ENCODE measurements at regions not wholly inside any gene's neighbourhood (a gene's known extent, or its start where the extent isn't known, plus 50 kb on each side); places are given as distances from the start of the nearest gene placed in this dataset.

DNA sequence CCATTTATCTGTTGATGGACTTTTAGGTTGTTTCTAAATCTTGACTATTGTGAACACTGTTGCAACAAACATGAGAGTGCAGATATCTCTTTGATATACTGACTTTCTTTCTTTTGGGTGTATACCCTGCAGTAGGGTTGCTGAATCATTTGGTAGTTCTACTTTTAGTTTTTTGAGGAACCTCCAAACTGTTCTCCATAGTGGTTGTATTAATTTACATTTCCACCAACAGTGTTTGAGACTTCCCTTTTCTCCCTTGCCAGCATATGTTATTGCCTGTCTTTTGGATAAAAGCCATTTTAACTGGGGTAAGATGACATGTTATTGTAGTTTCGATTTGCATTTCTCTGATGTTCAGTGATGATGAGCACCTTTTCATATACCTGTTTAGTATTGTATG lies 330.0 kb downstream of the DDX10 start:
- no peak for FAIRE-seq

DNA sequence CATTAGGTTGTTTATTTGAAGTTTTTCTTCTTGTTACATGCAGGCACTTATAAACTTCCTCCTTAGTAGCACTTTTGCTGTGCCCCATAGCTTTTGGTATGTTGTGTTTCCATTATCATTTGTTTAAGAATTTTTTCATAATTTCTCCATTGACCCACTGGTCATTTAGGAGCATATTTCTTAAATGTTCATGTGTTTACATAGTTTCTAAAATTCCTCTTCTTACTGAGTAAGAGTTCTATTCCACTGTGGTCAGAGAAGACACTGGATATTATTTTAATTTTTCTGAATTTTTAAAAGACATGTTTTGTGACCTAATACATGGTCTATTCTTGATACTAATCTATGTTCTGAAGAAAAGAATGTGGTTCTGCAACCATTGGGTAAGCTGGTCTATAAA lies 333.0 kb downstream of the DDX10 start:
- FAIRE-seq, result no peak

DNA sequence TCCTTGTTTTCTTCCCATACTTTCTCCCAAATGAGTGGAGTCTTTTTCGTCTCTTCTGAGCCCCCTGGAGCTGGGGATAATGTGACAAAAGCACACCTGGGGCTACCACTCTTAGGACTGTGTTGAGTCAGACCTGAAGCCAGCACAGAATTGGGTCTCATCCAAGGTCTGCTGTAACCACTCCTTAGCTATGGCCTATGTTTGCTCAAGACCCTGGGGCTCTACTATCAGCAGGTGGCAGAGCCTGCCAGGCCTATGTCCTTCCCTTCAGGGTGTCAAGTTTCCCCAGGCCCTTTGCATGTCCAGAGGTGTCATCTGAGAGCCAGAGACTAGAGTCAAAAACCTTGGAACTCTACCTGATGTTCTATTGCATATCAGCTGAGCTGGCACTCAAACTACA lies 335.7 kb downstream of the DDX10 start:
- no peak for FAIRE-seq

DNA sequence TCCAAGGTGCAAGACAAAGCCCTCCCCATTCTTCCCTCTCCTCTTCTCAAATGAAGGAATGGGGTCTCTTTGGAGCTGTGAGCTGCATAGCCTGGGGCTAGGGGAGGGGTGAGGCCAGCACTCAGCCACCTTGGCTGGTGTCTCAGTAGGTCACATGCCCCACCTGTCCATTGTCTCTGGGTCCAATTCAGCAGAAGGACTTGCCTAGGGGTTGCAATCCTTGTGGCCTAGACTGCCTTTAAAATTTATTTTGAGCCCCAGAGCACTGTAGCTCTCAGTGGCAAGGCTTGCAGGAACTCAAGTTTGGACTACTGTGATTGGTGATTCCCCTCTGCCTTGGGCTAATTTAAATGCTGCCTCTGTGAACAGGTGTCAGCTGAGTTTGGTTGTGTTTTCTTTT lies 336.7 kb downstream of the DDX10 start:
- no peak for FAIRE-seq

DNA sequence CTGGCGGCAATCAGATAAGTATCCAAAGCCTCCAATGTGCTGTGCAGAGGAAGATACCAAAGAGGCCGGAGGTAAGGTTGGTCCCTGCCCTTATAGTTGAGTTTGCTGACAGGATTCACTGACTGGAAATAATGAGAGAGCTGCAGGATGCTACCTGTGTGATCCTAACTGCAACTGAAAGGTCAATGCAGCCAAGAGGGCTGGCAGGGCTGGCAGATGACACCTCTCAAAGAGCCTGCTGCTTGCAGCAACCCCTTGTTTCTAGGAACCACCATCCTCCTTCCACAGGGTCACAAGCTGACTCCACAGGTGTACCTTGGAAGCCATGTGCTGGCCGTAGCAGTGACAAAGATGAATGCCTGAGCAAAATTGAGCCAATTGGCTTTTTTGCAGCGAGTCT lies 348.1 kb downstream of the DDX10 start:
- FAIRE-seq, result no peak

DNA sequence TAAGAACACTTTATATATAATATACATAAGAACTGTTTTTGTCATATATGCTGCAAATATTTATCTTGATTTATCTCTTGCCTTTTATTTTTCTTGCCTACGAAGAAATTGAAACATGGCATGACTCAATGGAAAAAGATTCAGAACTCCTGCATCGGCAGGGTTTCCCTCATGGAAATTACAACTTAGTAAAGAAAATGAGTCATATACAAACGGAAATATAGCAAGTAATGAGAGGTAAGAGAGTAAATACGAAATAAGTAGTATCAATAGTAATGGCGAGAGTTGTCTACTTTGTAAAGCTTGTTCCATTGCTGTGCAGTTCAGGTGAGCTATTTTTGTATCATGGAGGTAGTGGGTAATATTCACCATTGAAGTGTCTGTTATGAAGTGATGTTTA lies 350.4 kb downstream of the DDX10 start:
- FAIRE-seq, result no peak

DNA sequence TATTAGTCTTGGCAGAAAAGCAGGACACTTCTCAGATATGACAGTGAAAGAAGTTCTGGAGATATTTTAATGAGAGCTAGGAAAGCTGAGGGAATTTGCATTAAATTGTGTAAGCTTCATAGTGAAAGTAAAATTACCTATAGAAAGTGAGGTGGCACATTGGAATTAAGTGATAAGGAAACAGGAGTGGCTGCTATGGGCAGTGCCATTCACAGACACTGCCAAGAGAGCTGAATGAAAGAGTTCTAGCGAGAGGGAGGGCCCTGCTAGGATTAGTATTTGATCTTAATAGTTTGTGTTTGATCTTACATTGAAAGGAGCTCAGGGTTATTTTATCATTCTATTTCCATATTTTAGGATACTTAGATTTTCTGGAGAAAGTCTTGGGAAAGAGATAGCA lies 351.9 kb downstream of the DDX10 start:
- no peak for FAIRE-seq

DNA sequence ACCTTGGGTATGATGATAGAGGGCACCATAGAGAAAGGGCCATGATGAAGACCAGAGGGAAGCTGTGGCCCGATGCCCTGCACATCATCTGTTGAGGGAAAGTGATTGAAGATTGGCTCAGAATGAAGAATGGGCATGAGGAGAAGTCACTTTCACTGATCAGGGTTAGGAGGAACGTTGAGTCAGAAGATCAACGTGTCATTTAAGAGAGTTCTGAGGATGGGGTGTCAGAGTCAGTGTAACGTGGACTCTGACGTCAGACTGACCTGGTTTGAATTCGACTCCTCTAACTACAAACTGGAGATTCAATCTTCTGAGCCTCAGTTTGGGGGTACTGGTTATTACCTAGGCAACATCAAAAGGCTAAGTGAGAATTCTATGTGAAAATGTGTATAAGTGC lies 352.6 kb downstream of the DDX10 start:
- FAIRE-seq, result no peak

DNA sequence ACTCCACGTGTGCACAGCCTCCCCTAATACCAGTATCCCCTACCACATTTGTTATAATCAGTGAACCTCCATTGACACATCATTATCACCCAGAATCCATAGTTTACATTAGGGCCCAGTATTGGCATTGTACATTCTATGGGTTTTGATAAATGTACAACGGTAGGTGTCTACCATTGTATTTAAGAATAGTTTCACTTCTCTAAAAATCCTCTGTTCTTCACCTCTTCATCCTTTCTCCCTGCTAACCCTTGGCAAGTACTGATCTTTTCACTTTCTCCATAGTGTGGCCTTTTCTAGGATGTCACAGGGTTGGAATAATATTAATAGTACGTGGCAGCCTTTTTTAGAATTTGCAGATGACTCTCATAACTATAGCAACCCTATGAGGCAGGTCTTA lies 353.8 kb downstream of the DDX10 start:
- no peak for FAIRE-seq

DNA sequence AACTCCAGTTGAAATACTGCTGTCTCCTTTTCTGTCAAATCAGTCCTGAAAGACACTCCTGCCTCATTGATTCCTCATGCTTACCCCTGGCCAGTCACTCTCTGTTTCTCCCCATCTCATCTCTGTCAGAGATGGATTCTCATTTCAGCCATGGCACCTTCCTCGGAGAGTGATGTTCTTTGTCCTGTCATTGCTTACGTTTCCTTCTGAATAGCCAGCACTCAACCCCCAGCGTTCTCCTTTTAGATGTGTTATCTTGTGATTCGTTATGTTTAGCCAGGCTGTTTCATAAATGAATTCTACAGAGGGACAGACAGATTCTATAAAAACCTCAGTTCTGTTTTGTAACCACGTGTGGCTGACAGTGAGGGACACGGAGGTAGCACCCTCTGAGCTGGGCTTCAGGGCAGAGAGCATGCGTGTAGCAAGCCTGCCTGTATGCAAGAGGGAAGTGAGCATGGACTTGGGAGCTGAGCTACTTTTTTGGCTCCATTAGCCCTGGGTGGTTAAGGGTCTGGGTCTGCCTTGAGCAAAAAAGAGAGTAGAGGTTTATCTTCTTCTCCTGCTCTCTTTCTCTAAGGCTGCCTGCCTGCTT lies 354.6 kb downstream of the DDX10 start:
- FAIRE-seq, result no peak

DNA sequence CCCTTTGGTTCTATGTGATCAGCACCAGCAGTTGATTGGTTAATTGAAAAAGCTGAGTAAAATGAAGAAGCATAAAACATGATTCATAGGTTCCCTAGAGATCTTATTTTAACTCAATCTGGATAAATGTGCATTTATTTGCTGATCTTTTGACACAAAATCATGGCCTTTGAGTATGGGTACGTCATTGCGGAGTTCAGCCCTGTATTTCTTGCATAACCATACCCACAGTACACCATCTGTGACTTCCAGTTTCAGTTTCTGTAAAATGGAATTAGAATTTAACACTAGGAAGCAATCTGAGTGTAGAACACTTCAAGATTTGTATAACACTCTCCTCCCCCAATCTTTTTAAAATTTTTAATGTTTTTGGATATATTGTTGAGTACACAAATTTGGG lies 358.2 kb downstream of the DDX10 start:
- no peak for FAIRE-seq

DNA sequence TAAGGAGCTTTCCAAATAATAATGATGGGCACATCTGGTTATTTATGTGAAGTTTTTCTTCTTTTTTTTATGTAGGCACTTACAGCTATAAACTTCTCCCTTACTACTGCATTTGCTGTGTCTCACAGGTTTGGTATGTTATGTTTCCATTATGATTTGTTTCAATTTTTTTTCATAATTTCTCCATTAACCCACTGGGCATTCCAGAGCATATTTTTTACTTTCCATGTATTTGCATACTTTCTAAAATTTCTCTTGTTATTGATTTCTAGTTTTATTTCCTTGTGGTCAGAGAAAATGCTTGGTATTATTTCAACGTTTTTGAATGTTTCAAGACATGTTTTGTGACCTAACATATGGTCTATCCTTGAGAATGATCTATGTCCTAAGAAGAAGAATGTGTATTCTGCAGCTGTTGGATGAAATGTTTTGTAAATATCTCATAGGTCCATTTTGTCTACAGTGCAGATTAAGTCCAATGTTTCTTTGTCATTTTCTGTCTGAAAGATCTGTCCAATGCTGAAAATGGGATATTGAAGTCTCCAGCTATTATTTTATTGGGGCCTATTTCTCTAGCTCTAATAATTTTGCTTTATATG lies 362.1 kb downstream of the DDX10 start:
- FAIRE-seq, result no peak

DNA sequence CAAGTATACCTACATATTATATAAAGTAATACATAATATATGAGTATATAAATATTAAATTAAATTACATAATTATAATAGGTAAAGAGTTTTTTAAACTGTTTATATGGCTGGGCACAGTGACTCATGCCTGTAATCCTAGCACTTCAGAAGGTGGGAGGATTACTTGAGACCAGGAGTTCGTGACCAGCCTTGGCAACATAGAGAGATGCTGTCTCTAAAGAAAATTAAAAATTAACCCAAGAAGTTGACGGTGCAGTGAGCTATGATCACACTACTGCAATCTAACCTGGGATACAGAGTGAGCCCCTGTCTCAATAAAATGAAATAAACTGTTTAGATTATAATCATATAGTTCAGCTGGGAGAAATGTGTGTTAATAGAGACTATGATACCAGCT lies 363.0 kb downstream of the DDX10 start:
- no peak for FAIRE-seq

DNA sequence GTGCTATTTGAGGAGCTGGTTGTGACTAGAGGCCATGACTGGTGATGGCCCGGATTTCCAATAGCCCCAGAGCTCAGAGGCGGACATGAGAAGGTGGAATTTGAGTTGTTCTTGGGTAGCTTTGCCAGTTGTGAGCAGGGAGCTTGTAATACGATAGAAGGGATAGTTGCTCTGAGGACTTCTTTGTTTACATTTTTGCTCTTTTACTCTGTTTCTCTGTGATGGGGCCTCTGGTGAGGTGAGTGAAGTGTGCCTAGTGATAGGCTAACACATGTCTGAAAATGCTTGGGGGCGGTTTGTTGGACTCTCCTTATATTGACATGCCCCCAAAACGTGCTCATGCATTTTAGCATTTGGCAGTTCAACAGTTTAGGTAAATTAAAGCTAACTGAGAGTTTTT lies 365.1 kb downstream of the DDX10 start:
- no peak for FAIRE-seq

DNA sequence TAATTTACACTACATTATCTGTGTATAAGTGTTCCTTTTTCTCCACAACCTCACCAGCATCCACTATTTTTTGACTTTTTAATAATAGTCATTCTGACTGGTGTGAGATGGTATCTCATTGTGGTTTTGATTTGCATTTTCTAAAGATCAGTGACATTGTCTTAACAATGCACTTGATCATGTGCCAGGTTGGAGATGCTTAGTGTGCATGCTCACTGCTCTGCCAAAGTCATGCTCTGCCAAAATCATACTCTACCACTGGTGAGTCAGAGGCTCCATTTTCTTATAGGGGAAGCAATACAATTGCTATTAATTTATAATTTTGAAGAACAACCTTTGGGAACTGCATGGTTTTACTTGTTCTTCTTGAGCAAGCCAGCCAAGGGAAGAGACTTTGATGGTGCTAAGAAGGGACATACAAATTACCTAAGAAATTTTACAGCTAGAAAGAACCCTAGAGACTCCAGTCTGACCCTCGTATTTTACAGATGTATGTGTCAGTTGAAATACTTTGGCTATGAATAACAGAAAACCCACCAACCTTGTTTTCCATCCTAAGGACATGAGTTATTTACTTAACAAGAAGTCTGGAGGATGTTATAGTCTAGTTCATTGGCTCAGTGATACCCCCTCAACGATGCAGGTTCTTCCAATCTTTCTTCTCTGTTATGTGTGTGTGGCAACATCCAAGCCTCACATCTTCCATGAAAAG lies 368.9 kb downstream of the DDX10 start:
- FAIRE-seq, result no peak

DNA sequence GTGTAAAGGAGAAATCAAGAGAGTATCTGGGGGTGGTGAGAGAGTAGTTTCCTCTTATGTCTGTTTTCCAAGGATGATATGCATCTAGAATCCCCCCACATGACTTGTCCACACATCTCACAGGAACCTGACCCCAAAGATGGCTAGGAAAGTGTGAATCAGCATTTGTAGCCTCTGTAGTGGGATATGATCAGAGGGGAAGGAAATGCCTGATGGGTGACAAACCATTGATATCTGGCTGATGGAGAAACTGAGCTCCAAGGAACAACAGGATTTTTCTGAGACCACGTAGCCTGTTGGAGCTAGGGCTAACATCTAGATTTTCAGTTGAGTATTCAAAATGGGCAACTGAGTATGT lies 369.4 kb downstream of the DDX10 start:
- no peak for FAIRE-seq

DNA sequence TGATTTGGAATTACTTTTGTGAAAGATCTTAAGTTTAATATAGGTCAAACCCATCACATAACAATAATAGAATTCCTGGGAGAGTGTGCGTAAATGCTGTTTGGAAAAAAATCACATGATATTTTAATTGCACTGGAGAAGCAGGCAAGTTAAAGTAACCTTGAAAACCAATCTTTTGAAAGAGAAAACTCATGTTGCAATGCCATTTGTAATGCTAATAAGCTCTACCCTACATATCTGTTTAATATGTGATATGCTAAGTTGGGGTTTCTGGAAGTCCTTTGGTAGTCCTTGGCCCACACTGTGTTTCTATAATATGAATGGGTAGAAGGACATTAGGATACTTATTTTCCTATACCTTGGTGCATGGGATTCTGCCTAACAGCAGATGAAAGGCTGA lies 370.4 kb downstream of the DDX10 start:
- no peak for FAIRE-seq

DNA sequence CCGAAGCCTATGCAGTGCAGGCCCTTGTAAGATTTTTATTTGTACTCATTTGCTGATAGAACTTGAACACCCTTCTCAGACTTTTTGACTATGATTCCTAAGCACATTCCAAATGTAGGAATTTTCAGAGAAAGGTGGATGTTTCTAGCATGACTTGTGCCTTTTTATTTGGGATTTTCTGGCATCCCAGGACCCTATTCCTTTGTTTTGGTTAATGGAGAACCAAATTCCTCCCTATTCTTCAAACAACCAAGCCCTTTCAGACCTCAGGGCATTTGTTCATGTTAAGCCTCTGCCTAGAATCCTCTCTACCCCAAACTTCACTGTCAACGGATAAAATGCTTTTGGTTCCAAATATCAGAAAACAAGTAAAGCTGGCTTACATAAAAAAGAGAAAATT lies 371.1 kb downstream of the DDX10 start:
- no peak for FAIRE-seq

DNA sequence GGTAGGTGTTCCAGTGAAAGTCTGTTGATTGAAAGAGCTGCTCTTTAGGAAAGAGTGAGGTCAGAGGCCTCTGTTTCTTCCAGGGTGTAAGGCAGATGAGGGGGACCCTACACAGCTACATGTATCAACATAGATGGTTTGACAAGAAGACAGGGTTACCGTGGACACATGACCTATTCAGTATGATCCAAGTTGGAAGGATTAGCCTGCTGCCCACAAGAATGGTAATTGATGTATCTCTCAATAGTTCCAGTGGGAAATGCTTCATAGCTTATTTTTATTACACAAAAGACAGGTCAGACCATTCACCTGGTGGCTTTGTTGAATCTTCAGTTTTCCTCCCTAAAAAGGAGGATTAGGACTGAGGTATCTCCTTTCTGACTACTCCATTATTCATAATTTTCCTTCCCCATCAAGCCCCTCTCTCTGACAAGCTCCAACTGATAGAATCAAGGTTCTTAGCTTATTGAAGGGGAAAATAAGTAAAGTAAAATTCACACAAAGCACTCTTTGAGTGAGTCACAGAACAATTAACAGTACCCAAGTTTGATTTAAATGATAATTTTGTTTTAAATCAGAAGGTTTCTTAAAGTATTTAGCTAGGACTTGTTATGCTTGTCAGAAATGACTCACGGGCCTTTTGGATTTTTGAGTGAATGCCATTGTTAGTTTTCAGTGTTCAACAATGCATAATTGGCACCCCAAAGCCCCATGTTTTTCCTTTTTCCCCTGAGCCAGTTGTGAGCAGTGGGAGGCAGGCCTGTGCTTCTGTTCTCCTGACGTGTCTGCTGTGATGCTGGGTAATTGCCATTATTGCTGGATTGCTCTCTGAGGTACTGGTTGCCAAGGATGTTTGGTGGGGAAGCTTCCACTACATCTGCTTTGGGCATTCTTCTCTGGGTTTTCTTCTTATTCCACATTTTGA lies 373.2 kb downstream of the DDX10 start:
- no peak for FAIRE-seq

DNA sequence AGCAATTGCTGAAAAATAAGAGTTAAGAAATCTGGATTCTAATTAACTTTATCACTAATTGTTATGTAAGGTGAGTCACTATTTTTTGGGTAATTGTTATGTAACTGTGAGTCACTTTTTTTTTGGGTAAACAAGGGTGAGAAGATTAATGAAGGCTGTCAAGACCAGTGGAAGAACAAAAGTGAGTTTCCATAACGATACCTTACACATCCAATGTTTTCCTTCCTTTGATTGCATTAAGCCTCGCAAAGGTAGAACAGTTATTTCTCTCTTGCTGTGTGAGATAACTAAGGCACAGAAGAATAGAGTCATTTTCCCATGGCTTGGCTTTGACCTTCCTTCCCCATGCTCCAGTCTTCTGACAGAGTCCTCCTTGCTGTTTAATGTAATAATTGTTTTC lies 374.7 kb downstream of the DDX10 start:
- no peak for FAIRE-seq

DNA sequence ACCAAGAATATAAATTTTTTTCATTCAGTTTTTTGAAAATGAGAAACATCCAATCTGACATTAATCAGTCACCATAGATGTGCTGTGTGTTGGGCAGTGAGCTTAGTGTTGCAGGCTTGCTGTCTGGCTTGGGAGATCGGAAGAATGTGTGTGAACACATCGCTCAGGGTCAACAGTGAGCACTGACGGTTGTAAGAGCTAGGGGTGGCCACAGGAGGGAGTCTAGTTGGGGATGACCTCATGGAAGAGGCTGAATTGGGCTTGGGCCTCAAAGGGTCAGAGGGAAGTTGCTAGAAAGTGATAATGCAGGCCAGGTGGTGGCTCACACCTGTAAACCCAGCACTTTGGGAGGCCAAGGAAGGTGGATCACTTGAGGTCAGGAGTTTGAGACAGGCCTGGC lies 375.4 kb downstream of the DDX10 start:
- FAIRE-seq, result no peak

DNA sequence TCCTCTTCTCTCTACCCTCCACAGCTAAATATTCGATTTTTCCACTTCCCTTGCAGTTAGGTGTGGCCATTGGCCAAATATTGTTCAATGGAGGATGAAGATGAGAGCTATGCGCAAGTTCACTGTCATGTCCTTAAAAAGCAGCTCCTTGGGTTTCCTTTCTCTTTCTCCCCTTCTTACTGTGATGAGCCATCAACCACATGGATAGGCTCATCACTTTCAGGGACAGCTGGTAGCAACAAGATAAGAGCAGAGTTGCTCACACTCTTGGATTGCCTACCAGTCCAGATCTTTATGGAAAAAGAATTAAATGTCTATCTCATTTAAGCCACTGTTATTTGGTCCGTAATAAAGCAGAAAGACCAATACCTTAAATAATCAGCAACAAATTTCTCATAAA lies 377.0 kb downstream of the DDX10 start:
- no peak for FAIRE-seq

DNA sequence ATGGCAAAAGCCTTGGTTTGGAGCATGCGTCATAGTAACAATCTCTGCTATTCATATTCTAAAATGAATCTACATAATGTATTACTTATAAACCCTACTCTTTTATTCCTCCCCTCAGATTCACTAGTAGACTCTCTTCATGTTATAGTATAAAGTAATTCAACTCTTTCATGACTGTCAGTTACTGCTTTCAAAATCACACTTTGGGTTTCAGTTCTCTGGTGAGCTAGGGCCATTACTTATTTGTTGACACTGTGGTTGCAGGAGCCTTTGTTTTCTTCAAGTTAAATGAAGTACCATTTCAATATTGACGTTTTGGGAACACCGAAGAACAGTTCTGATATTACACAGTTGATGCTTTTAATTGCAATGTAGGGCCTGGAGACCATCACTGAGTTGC lies 378.4 kb downstream of the DDX10 start:
- FAIRE-seq, result no peak

All from A204.1 (cell line).